ENCODE measurements at regions not wholly inside any gene's neighbourhood (a gene's known extent, or its start where the extent isn't known, plus 50 kb on each side); places are given as distances from the start of the nearest gene placed in this dataset.

DNA sequence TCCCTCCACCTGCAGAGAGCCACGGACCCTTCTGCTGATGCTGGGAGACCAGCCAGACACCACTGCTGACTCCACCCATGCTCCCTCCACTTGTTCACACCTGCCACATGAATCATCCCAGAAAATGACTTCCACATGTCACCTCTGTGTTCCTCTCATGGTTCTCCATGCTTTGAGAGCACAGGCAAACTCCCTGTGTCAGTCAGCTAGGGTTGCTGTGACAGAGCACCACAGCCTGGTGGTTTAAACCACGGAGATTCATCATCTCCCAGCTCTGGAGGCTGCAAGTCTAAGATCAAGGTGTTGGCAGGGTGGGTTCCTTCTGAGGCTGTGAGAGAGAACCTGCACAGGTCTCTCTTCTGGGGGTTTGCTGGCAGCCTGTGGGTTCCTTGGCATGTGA, 381.4 kb downstream of the GADD45G start:
- DNase-seq (ENCODE audit: low spot score) (no peak), FAIRE-seq (no peak)

GRCh38 chr9:89988458-89988857, 383.6 kb downstream of the GADD45G start:
- DNase-seq (ENCODE audit: low spot score) (no peak), FAIRE-seq (no peak)

DNA sequence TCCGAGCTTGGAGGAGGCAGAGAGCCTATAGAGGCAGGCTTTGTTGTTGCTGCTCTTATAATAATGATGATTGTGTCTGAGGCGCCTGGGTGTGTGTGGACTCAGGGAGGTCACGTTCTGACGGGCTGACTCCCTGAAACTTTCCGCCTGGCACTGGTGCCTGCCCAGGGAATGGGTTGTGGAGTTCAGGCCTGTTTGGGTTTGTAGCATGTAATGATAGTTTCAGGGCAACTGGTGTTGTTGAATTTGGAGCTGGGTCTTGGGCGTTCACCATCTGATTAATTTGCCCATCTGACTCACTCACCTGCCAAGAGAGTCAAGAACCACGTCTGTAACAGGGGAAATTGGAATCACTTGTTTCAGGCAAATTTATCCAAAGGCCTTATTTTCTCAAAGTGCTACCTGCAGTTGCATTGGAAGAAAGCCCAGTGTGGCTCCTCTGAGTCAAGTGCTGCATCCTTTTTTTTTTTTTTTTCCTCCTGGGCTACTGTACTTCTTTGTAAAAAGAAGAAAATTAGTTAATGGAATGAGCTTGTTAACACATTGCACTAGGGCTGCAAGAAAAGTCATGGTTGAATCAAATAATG, 386.5 kb downstream of the GADD45G start:
- DNase-seq (ENCODE audit: low spot score) = no peak
- FAIRE-seq = no peak

DNA sequence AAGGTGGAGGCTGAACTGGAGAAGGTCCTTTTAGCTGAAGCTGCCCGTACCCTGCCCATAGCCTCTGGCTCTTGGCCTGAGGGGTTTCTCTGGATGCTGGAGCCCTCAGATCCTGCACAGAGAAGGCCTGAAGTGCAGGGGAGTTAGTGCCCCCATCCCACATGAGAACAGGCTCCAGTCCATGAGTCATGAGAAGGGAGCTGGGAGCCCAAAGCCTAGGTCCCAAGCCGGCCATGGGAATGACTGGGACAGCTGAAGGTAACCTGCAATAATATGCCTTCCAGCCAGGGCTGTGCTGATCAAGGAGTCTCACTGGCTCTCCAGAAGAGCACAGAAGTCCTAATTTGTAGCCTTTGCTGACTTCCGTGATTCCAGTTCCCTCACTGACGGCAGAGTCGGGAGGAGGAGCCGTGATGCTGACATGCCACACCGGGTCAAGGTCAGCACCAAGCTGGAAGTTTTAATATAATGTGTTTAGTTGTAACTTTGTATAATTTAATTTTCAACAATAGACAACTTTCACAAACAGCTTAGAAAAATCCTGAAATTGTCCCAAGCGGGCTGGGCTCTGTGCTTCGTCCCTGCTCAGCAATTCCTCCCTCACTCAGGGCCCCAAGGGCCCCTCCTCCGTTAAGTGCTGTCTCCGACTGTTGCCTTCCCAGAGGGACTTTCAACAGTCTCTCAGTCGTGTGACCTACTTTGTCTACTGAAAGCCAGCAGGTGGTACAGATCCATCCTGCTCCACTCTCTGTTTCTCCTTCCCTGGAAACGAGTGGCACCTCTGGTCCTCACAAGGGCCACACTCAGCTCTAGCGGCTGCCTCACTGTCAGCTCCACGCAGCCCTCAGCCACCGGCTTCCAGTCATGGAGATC, 387.8 kb downstream of the GADD45G start:
- FAIRE-seq (no peak), DNase-seq (ENCODE audit: low spot score) (no peak)

GRCh38 chr9:89993678-89994630, 389.1 kb downstream of the GADD45G start:
- FAIRE-seq = no peak

DNA sequence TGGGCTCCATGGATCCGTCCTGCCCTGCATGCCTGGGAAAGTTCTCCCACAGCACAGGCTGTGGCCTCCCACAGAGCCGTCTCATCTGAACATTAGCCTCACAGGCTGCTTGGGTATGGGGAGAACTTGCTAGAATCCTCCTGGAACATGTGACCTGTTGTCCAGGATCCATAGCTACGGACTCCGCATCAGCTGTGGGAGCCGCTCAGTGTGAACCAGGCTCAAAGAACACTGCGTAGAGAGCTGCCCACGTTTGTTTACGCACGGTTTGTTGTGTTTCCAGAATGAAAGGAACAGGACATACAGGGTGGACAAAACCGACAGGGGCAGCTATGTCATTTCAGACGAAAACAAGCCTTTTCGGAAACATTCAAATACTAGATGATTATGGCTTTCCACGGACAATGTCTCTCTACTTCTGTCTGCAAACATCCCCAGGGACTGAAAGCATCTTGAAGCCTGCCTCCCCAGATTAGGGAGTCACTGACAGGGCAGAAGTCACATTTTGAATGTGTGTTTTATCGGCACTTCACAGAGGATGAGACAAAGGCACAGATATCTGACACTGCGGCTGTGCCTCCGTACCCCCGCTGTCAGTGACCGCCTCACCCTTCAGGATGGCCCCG, 390.3 kb downstream of the GADD45G start:
- FAIRE-seq (no peak), DNase-seq (ENCODE audit: low spot score) (no peak)

More at GRCh38 chr9:89993678-89994630, 389.1 kb downstream of the GADD45G start:
- no peak for DNase-seq (ENCODE audit: low spot score)

DNA sequence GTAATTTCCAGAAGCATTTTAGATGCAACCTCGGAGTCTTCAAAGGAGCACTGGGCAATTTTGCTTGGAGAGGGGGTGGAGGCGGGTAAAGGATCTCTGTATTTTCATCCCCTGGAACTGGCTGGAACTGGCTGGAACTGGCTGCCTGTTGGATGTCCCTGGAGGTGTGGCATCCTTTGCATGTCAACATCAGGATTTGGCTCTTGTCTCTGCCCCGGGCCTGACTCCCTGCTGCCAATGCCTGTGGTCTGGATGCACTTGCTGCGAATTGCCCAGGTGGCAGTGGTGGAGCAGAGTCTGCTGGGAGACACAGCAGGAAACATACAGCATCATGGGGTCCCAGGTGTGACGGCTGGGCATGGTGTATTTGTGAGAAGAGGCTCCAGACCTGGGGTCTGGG, 391.3 kb downstream of the GADD45G start:
- FAIRE-seq (no peak), DNase-seq (ENCODE audit: low spot score) (no peak)

DNA sequence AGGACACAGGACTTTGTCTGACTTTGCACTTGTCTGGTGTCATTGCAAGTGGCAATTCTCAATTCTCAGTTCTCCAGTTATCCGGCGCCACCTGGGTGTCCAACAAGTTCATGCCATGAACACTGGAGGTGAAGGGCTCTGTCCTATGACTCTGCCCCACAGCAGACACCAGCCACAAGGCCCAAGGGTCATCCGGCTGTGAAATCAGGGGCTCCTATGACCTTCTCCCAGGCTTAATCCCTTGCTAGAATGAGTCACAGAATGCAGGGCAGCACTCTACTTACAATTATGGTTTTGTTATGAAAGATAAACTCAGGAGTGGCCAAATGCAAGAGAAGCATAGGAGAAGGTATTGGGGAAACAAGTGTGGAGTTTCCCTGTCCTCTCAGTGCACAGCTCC, 392.0 kb downstream of the GADD45G start:
- FAIRE-seq = no peak

DNA sequence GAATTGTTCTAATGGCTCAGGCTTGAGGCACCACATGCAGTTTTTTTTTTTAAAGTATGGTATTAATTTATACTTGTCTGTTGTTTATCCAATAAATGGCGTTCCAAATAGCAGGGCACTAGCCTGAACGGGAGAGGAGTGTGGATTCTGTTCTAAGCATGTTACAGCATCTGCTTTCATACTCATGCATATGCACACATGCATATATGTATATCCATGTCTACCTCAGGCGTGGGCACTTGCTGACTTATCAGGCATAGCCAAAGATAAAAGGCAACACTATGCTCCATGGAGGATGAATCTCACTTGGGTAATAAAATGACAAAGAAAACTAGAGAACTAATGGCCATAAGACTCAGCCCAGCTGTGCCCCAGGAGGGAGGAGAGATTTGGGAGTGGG, 393.8 kb downstream of the GADD45G start:
- FAIRE-seq = no peak
- DNase-seq (ENCODE audit: low spot score) = no peak

More for the DNA sequence above, 392.0 kb downstream of the GADD45G start:
- DNase-seq (ENCODE audit: low spot score) = no peak

DNA sequence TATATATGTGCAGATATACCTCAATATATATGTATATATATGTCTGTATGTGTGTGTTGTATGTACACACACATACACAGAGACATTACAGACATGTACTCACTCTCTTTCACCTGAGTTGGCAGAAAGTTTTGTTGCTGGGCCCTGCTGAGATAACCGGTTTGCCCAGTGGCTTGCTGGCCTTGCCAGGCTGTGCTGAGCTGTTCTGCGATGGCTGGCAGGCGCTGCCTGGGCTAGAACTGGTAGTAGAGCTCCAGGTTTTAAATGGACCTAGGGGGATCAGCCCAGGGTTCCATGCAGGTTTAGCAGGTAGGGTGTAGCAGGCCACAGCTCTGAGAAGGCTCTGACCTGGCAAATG, 394.3 kb downstream of the GADD45G start:
- DNase-seq (ENCODE audit: low spot score) = no peak
- no peak for FAIRE-seq

- DNase-seq (ENCODE audit: low spot score) = no peak
- no peak for FAIRE-seq
Measured at GRCh38 chr9:89999534-90000370, 394.9 kb downstream of the GADD45G start.

GRCh38 chr9:90000925-90001324, 396.1 kb downstream of the GADD45G start:
- no peak for FAIRE-seq

GRCh38 chr9:90001747-90002146, 396.9 kb downstream of the GADD45G start:
- no peak for FAIRE-seq
- no peak for DNase-seq (ENCODE audit: low spot score)

More at GRCh38 chr9:90000925-90001324, 396.1 kb downstream of the GADD45G start:
- DNase-seq (ENCODE audit: low spot score) = no peak

GRCh38 chr9:90002397-90003271, 397.8 kb downstream of the GADD45G start:
- no peak for DNase-seq (ENCODE audit: low spot score)

GRCh38 chr9:90005388-90005787, 400.6 kb downstream of the GADD45G start:
- no peak for DNase-seq (ENCODE audit: low spot score)
- FAIRE-seq = no peak

More at GRCh38 chr9:90002397-90003271, 397.8 kb downstream of the GADD45G start:
- FAIRE-seq = no peak

DNA sequence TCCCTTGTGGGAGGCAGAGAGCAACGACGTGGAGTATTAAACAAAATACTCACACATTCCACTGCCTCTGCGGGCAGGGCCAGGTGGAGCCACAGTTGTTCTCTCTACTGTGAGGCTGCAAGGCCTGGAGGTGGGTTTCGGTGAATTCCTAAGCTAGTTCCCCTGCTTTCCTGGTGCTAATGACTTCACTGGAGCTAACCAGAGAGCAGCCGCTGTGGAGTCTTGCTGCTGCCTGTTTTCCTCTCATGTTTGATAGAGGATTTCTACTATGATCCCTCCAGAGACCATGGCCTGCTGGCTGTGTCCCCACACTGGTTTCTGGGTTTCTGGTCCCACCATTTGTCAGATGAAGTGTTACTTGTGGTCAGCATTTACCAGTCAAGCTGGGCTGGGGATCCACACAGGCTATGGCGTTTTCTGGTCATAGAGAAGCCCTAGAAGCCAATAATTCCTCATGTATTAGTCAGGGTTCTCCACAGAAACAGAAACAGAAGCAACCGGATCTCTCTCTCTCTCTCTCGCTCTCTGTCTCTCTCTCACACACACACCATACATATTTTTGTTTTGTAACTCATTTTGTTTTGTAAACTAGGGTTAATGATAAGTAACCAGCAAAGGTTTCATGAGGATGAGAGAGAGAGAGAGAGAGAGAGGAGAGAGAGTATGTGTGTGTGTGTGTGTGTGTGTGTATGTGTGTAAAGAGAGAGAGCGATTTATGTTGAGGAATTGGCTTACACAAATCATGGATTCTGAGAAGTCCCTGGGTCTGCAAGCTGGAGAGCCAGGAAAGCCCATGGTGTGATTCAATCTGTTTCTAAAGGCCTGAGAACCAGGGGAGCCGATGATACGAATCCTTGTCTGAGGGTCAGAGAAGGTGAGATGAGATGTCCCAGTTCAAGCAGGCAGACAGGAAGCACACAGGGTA, 403.0 kb downstream of the GADD45G start:
- FAIRE-seq (no peak), DNase-seq (ENCODE audit: low spot score) (peak; percentile 11)

DNA sequence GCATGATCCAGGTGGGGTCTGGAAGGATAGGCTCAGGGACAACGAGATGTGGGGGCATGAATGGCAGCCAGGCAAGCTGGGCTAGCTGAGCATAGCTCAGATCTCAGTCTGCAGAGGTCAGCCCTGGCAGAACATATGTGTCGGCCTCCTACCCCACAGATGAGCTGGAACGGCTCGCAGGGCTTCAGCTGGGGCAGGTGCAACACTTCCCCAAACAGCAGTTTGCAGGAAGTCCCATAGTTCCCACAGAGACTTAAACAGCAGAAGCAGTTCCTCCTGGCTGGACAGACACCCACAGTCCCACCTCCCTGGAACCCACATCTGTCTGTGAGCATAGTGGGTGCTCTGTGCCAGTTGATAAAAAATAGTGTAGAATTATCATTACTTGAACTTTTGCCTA, 404.6 kb downstream of the GADD45G start:
- no peak for FAIRE-seq

GRCh38 chr9:90010793-90011192, 406.0 kb downstream of the GADD45G start:
- FAIRE-seq = no peak
- no peak for DNase-seq (ENCODE audit: low spot score)

More for the DNA sequence above, 404.6 kb downstream of the GADD45G start:
- DNase-seq (ENCODE audit: low spot score) = no peak

Data from RCC 7860 (cell line).